Smooth muscle cell (in vitro differentiated cells): ENCODE measurements at regions not wholly inside any gene's neighbourhood (a gene's known extent, or its start where the extent isn't known, plus 50 kb on each side); places are given as distances from the start of the nearest gene placed in this dataset.

Source experiments
- DNase-seq: peaks from one replicate; lab custom pipeline; 2025; ENCODE audit not compliant: unreplicated experiment; lab: John Stamatoyannopoulos, UW
- H2AFZ ChIP-seq: fragments of 200-600 bp; sonication (generic); 2 replicates; pipeline ENCODE4 v1.6.0; 2016; ENCODE audit warnings: antibody characterized with exemption, low read depth, mild to moderate bottlenecking
- H3F3A ChIP-seq: fragments of 200-600 bp; sonication (generic); 2 replicates; pipeline ENCODE4 v1.6.0; 2017; ENCODE audit warnings: antibody characterized with exemption, low read depth
- H3K27ac ChIP-seq: fragments of 200-600 bp; sonication (generic); 2 replicates; pipeline ENCODE4 v1.5.1; 2016; ENCODE audit warnings: low read depth, mild to moderate bottlenecking
- H3K27me3 ChIP-seq: fragments of 200-600 bp; sonication (generic); 2 replicates; pipeline ENCODE4 v1.6.1; 2016; ENCODE audit warnings: low read depth, mild to moderate bottlenecking
- H3K36me3 ChIP-seq: fragments of 200-600 bp; sonication (generic); 2 replicates; pipeline ENCODE4 v1.5.1; 2016; ENCODE audit warnings: low read depth
- H3K4me1 ChIP-seq: fragments of 200-600 bp; sonication (generic); 2 replicates; pipeline ENCODE4 v1.5.1; 2016; ENCODE audit warnings: low read depth
- H3K4me2 ChIP-seq: fragments of 200-600 bp; sonication (generic); 2 replicates; pipeline ENCODE4 v1.6.0; 2016; ENCODE audit warnings: mild to moderate bottlenecking
- H3K4me3 ChIP-seq: fragments of 200-600 bp; sonication (generic); 2 replicates; pipeline ENCODE4 v1.5.1; 2016; ENCODE audit warnings: mild to moderate bottlenecking
- H3K79me2 ChIP-seq: fragments of 200-600 bp; sonication (generic); 2 replicates; pipeline ENCODE4 v1.6.0; 2016; ENCODE audit warnings: low read depth, mild to moderate bottlenecking
- H3K9ac ChIP-seq: fragments of 200-600 bp; sonication (generic); 2 replicates; pipeline ENCODE4 v1.6.0; 2016; ENCODE audit warnings: low read depth
- H3K9me3 ChIP-seq: fragments of 200-600 bp; sonication (generic); replicated peaks from 2 replicates; pipeline ENCODE4 v1.5.1; 2016; ENCODE audit warnings: low read depth
- H4K20me1 ChIP-seq: fragments of 200-600 bp; sonication (generic); 2 replicates; pipeline ENCODE4 v1.6.0; 2016; ENCODE audit warnings: low read depth
- whole genome bisulfite sequencing: methylation state at CpG from one replicate; pipeline ENCODE4 v1.1.7; 2016; ENCODE audit warnings: low lambda C conversion rate; 5-methylcytosine and 5-hydroxymethylcytosine counted together
- TF ChIP-seq, protein P1 (sequence below): fragments of 200-600 bp; sonication (generic); IDR thresholded peaks from 2 replicates; pipeline ENCODE4 v1.5.1; 2017; ENCODE audit warnings: borderline replicate concordance, mild to moderate bottlenecking, antibody characterized with exemption; ENCODE audit not compliant: insufficient read depth, poor library complexity, severe bottlenecking

DNA sequence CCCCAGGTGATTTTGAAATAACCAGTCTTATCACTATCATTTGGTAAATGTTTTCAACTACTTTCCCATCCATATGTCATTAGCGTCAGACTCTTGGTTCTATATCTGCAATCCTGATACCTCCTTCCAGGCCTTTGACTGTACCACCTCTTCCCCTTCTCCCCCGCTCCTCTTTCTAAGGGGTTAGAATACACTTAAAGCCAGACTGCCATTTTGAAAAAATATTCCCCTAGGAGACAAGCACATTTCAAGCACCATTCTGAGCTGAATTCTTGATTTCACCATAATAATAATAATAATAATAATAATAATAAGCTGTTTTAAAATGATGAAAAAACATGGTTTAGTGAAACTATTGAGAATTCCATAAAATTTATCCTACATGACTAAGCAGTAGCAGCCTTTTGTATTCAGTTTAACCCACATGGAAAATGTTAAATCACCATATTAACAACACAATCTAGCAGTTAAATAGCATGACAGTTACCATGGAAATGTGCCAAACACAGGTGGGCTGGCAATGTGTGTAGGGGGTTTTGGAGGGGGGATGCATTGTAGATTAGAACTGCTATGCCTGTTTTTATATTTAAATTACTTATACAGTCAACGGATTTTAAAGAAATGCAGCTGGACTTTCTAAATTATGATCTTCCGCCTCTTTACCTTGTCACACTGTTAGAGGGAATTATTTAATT, 480.2 kb upstream of the DEPDC1 start:
- Histone ChIP-seq H3K27ac (no peak overlapping the region), H3K36me3 (no peaks in the 10 kb centered on the region), H4K20me1 (no peaks in the 10 kb centered on the region), H3K9ac (no peak overlapping the region), H3K4me3 (no peak overlapping the region), H3K9me3 (no peaks in the 10 kb centered on the region), H3K4me2 (no peak overlapping the region), H3K4me1 (peaks cover 12% of the 10 kb centered on the region), H2AFZ (no peak overlapping the region), H3K27me3 (no peaks in the 10 kb centered on the region), H3K79me2 (no peaks in the 10 kb centered on the region), H3F3A (no peaks in the 10 kb centered on the region)
- WGBS: 82% methylated on average over 4 of the region's 4 CpGs
- TF ChIP-seq, protein P1, sequence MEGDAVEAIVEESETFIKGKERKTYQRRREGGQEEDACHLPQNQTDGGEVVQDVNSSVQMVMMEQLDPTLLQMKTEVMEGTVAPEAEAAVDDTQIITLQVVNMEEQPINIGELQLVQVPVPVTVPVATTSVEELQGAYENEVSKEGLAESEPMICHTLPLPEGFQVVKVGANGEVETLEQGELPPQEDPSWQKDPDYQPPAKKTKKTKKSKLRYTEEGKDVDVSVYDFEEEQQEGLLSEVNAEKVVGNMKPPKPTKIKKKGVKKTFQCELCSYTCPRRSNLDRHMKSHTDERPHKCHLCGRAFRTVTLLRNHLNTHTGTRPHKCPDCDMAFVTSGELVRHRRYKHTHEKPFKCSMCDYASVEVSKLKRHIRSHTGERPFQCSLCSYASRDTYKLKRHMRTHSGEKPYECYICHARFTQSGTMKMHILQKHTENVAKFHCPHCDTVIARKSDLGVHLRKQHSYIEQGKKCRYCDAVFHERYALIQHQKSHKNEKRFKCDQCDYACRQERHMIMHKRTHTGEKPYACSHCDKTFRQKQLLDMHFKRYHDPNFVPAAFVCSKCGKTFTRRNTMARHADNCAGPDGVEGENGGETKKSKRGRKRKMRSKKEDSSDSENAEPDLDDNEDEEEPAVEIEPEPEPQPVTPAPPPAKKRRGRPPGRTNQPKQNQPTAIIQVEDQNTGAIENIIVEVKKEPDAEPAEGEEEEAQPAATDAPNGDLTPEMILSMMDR: no peak
- no peak for DNase-seq

DNA sequence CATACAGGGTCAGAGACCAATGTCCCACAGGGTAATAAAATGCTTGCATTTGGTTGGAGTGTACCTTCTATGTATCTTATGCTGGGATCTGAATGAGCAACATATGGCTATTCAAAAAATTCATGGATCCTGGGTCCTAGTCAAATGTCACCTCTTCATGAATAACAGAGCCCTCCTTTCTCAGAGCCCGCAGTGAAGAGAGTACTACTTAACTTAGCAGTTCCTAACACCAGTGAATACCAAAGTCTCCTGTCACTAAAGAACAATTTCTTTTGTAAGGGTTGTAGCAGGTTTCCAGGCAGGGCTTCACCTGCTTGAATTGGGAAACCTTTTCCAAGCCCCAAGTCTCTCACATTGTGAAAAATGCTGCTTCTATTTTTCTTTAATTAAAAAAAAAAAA, 483.0 kb upstream of the DEPDC1 start:
- no peak overlapping the region for H3K4me2 ChIP-seq
- 79% methylated on average over 1 of the region's 1 CpG for WGBS
- no peak overlapping the region for H3K9ac ChIP-seq
- TF ChIP-seq, protein P1: no peak
- no peaks in the 10 kb centered on the region for H4K20me1 ChIP-seq
- H3K27me3 ChIP-seq: no peaks in the 10 kb centered on the region
- no peaks in the 10 kb centered on the region for H3F3A ChIP-seq
- no peaks in the 10 kb centered on the region for H3K79me2 ChIP-seq
- H2AFZ ChIP-seq: no peak overlapping the region
- H3K4me3 ChIP-seq: no peak overlapping the region
- no peak overlapping the region for H3K27ac ChIP-seq
- H3K36me3 ChIP-seq: no peaks in the 10 kb centered on the region
- no peak for DNase-seq
- H3K9me3 ChIP-seq: no peaks in the 10 kb centered on the region
- H3K4me1 ChIP-seq: peaks cover 8% of the 10 kb centered on the region

DNA sequence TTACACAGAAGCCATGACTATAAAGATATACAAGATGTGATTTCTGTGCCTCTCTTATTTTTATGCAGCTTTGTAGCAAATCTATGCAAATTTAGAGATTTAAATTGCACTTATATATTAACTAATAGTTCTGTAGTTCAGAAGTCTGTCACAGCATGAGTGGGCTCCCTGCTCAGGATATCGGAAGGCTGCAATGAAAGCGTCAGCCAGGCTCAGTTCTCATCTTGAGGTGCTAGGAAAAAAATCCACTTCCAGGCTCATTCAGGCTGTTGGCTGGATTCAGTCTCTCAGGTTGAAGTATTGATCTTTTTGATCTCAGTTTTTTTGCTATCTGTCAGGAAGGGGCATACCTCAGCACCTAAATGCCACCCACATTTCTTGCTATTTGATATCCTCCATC, 487.4 kb upstream of the DEPDC1 start:
- no peak overlapping the region for H3K4me2 ChIP-seq
- TF ChIP-seq, protein P1: no peak
- no peaks in the 10 kb centered on the region for H3K4me1 ChIP-seq
- no peak overlapping the region for H2AFZ ChIP-seq
- H3K9ac ChIP-seq: no peak overlapping the region
- DNase-seq: no peak
- H4K20me1 ChIP-seq: no peaks in the 10 kb centered on the region
- no peak overlapping the region for H3K4me3 ChIP-seq
- no peaks in the 10 kb centered on the region for H3F3A ChIP-seq
- no peak overlapping the region for H3K27ac ChIP-seq
- no peaks in the 10 kb centered on the region for H3K9me3 ChIP-seq
- 100% methylated on average over 2 of the region's 2 CpGs for WGBS
- no peaks in the 10 kb centered on the region for H3K36me3 ChIP-seq
- no peaks in the 10 kb centered on the region for H3K79me2 ChIP-seq
- H3K27me3 ChIP-seq: no peaks in the 10 kb centered on the region

DNA sequence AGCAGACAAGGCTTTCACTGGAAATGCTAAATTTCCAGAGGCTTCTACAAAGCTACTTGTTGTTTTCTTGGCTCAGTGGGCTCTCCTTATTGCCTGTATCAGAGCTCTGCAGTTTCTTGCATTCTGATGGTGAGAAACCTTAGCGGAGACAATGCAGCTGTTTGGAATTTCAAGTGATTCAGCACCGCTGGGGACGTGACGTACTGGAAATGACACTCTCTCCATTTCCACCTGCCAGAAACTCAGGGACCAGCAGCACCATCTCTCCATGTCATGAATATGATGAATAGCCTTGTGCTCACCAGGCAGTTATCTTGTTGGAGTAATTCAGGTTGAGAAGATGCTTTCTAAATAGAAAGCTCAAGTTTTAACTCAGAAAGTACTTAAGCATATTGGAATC, 497.2 kb upstream of the DEPDC1 start:
- H3K4me1 ChIP-seq: no peaks in the 10 kb centered on the region
- H2AFZ ChIP-seq: no peak overlapping the region
- H3K4me3 ChIP-seq: no peak overlapping the region
- DNase-seq: no peak
- H3K4me2 ChIP-seq: no peak overlapping the region
- H3F3A ChIP-seq: no peaks in the 10 kb centered on the region
- TF ChIP-seq, protein P1: no peak
- no peaks in the 10 kb centered on the region for H3K9me3 ChIP-seq
- H3K36me3 ChIP-seq: no peaks in the 10 kb centered on the region
- no peak overlapping the region for H3K27ac ChIP-seq
- no peaks in the 10 kb centered on the region for H3K27me3 ChIP-seq
- H3K9ac ChIP-seq: no peak overlapping the region
- no peaks in the 10 kb centered on the region for H4K20me1 ChIP-seq
- WGBS: 72% methylated on average over 4 of the region's 4 CpGs
- no peaks in the 10 kb centered on the region for H3K79me2 ChIP-seq
